Loucy (cell line): ENCODE measurements at regions not wholly inside any gene's neighbourhood (a gene's known extent, or its start where the extent isn't known, plus 50 kb on each side); places are given as distances from the start of the nearest gene placed in this dataset.

Source experiments
- EZH2phosphoT487 ChIP-seq: fragments of 200-600 bp; IDR thresholded peaks from 2 replicates; pipeline ENCODE4 v1.6.1; 2018; ENCODE audit warnings: antibody characterized with exemption, mild to moderate bottlenecking, moderate library complexity, borderline replicate concordance
- TF ChIP-seq, protein P1 (sequence below): fragments of 200-600 bp; sonication (generic); conservative IDR thresholded peaks from 2 replicates; pipeline ENCODE4 v1.5.1; 2014; ENCODE audit warnings: mild to moderate bottlenecking, antibody characterized with exemption, low read length

GRCh38 chr11:36930256-36930655, 332.2 kb upstream of the RAG2 start:
- TF ChIP-seq, protein P1, sequence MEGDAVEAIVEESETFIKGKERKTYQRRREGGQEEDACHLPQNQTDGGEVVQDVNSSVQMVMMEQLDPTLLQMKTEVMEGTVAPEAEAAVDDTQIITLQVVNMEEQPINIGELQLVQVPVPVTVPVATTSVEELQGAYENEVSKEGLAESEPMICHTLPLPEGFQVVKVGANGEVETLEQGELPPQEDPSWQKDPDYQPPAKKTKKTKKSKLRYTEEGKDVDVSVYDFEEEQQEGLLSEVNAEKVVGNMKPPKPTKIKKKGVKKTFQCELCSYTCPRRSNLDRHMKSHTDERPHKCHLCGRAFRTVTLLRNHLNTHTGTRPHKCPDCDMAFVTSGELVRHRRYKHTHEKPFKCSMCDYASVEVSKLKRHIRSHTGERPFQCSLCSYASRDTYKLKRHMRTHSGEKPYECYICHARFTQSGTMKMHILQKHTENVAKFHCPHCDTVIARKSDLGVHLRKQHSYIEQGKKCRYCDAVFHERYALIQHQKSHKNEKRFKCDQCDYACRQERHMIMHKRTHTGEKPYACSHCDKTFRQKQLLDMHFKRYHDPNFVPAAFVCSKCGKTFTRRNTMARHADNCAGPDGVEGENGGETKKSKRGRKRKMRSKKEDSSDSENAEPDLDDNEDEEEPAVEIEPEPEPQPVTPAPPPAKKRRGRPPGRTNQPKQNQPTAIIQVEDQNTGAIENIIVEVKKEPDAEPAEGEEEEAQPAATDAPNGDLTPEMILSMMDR = no peak
- TF ChIP-seq EZH2phosphoT487 = no peak
